Endodermal cell (in vitro differentiated cells): ENCODE measurements at regions not wholly inside any gene's neighbourhood (a gene's known extent, or its start where the extent isn't known, plus 50 kb on each side); places are given as distances from the start of the nearest gene placed in this dataset.
A peak's percentile ranks its signal among the peaks of the same experiment; 100 is the strongest.
"Not testable (repeated sequence)": the region's sequence is repeated elsewhere in the genome, so short reads cannot be mapped to it uniquely, and the experiment has no call there.

Experiments used
- DNase-seq: peaks from one replicate; pipeline ENCODE4 v3.0.0-alpha.2; 2017
- H3K27ac ChIP-seq: 2 replicates; pipeline ENCODE4 v1.5.1; 2013; ENCODE audit warnings: mild to moderate bottlenecking, low read depth, low read length, moderate library complexity
- H3K27me3 ChIP-seq: 2 replicates; pipeline ENCODE4 v1.6.1; 2013; ENCODE audit warnings: mild to moderate bottlenecking, low read length, moderate library complexity; ENCODE audit not compliant: insufficient read depth, control insufficient read depth, poor library complexity, severe bottlenecking
- H3K36me3 ChIP-seq: 2 replicates; pipeline ENCODE4 v1.7.0; 2013; ENCODE audit warnings: mild to moderate bottlenecking, low read length, moderate library complexity; ENCODE audit not compliant: control insufficient read depth, insufficient read depth
- H3K4me1 ChIP-seq: one replicate; pipeline ENCODE4 v1.7.0; 2013; ENCODE audit warnings: low read length; ENCODE audit not compliant: control insufficient read depth, insufficient read depth
- H3K4me3 ChIP-seq: 2 replicates; pipeline ENCODE4 v1.5.1; 2013; ENCODE audit warnings: mild to moderate bottlenecking, low read length, moderate library complexity
- H3K9ac ChIP-seq: 2 replicates; pipeline ENCODE4 v1.6.1; 2013; ENCODE audit warnings: mild to moderate bottlenecking, low read length, moderate library complexity; ENCODE audit not compliant: poor library complexity, severe bottlenecking; ENCODE audit errors: extremely low read depth
- H3K9me3 ChIP-seq: 2 replicates; pipeline ENCODE4 v1.6.1; 2013; ENCODE audit warnings: mild to moderate bottlenecking, low read length, moderate library complexity; ENCODE audit not compliant: control insufficient read depth
- H3K27ac Mint-ChIP-seq: 2 replicates; pipeline ENCODE4 v1.8.0; 2020; ENCODE audit warnings: mixed read lengths
- H3K27me3 Mint-ChIP-seq: 2 replicates; pipeline ENCODE4 v1.8.0; 2021; ENCODE audit warnings: mild to moderate bottlenecking, mixed read lengths; ENCODE audit not compliant: insufficient read depth
- H3K36me3 Mint-ChIP-seq: 2 replicates; pipeline ENCODE4 v1.8.0; 2020; ENCODE audit warnings: low read depth, mixed read lengths
- H3K4me1 Mint-ChIP-seq: 2 replicates; pipeline ENCODE4 v1.8.0; 2020; ENCODE audit warnings: mixed read lengths
- H3K4me3 Mint-ChIP-seq: 2 replicates; pipeline ENCODE4 v1.8.0; 2020; ENCODE audit warnings: mild to moderate bottlenecking, moderate library complexity, mixed read lengths
- H3K9me3 Mint-ChIP-seq: 2 replicates; pipeline ENCODE4 v1.8.0; 2020; ENCODE audit warnings: mild to moderate bottlenecking, mixed read lengths
- WGBS, 2 experiments: methylation state at CpG; one replicate each; pipeline versions ENCODE4 v1.1.5 to v1.1.7; 2013; ENCODE audit warnings: missing lambda C conversion rate in 2 of 2, mixed read lengths in 1 of 2; ENCODE audit not compliant: insufficient coverage in 1 of 2, insufficient read length in 1 of 2; 5-methylcytosine and 5-hydroxymethylcytosine counted together
- TF ChIP-seq, protein P1 (sequence below): fragments of 200-600 bp; sonication (generic); conservative IDR thresholded peaks from 2 replicates; pipeline ENCODE4 v1.5.0; 2021; ENCODE audit warnings: antibody characterized with exemption, mild to moderate bottlenecking

GRCh38 chr2:13414897-13415296 lies 698.2 kb downstream of the TRIB2 start:
- Histone ChIP-seq H3K4me3 (no peak overlapping the region), H3K4me1 (no peaks in the 10 kb centered on the region), H3K9ac (no peak overlapping the region), H3K36me3 (no peaks in the 10 kb centered on the region), H3K9me3 (peaks cover 58% of the 10 kb centered on the region), H3K27me3 (no peaks in the 10 kb centered on the region), H3K27ac (no peak overlapping the region)
- 37 to 41% methylated on average over 2 of the region's 2 CpGs for WGBS, 2 experiments
- Mint-ChIP-seq H3K4me1 (no peaks in the 10 kb centered on the region), H3K4me3 (no peak overlapping the region), H3K36me3 (no peaks in the 10 kb centered on the region), H3K9me3 (peaks cover 7% of the 10 kb centered on the region), H3K27ac (no peak overlapping the region), H3K27me3 (no peaks in the 10 kb centered on the region)
- TF ChIP-seq, protein P1, sequence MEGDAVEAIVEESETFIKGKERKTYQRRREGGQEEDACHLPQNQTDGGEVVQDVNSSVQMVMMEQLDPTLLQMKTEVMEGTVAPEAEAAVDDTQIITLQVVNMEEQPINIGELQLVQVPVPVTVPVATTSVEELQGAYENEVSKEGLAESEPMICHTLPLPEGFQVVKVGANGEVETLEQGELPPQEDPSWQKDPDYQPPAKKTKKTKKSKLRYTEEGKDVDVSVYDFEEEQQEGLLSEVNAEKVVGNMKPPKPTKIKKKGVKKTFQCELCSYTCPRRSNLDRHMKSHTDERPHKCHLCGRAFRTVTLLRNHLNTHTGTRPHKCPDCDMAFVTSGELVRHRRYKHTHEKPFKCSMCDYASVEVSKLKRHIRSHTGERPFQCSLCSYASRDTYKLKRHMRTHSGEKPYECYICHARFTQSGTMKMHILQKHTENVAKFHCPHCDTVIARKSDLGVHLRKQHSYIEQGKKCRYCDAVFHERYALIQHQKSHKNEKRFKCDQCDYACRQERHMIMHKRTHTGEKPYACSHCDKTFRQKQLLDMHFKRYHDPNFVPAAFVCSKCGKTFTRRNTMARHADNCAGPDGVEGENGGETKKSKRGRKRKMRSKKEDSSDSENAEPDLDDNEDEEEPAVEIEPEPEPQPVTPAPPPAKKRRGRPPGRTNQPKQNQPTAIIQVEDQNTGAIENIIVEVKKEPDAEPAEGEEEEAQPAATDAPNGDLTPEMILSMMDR = no peak
- no peak for DNase-seq

DNA sequence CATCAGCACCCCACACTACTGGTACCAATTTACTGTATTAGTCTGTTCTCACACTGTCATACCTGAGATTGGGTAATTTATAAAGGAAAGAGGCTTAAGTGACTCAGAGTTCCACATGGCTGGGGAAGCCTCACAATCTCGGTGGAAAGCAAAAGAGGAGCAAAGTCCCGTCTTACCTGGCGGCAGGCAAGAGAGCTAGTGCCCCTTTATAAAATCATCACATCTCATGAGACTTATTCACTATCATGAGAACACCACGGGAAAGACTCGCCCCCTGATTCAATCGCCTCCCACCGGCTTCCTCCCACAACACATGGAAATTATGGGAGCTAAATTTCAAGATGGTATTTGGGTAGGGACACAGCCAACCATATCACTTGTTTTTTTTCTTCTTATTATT lies 717.2 kb downstream of the TRIB2 start:
- no peaks in the 10 kb centered on the region for H3K36me3 Mint-ChIP-seq
- Histone ChIP-seq H3K36me3 (no peaks in the 10 kb centered on the region), H3K27ac (no peak overlapping the region), H3K9me3 (peaks cover 68% of the 10 kb centered on the region), H3K4me3 (no peak overlapping the region), H3K4me1 (no peaks in the 10 kb centered on the region), H3K27me3 (no peaks in the 10 kb centered on the region), H3K9ac (no peak overlapping the region)
- WGBS, 2 experiments = 92% methylated on average over 7 of the region's 7 CpGs; no CpG with 5 or more reads in 1 of the 2 experiments
- no peaks in the 10 kb centered on the region for H3K27me3 Mint-ChIP-seq
- no peak overlapping the region for H3K4me3 Mint-ChIP-seq
- no peak for DNase-seq
- H3K9me3 Mint-ChIP-seq = peaks cover 18% of the 10 kb centered on the region
- TF ChIP-seq, protein P1 = no peak
- no peak overlapping the region for H3K27ac Mint-ChIP-seq
- H3K4me1 Mint-ChIP-seq = no peaks in the 10 kb centered on the region

- H3K9me3 ChIP-seq = peaks cover 24% of the 10 kb centered on the region
- DNase-seq, H3K9ac ChIP-seq, H3K4me3 Mint-ChIP-seq, H3K36me3 ChIP-seq, H3K4me1 ChIP-seq, H3K27me3 Mint-ChIP-seq, H3K27ac Mint-ChIP-seq, H3K27me3 ChIP-seq, H3K4me1 Mint-ChIP-seq, H3K9me3 Mint-ChIP-seq, H3K27ac ChIP-seq, H3K4me3 ChIP-seq, H3K36me3 Mint-ChIP-seq: not testable (repeated sequence)
- whole genome bisulfite sequencing, 2 experiments = 57 to 100% methylated on average over 1 to 4 of the region's 4 CpGs
- TF ChIP-seq, protein P1 = peak; percentile 19
Measured at GRCh38 chr2:13443554-13444261, 727.0 kb downstream of the TRIB2 start.
